HG03520 (cell line): ENCODE measurements at regions not wholly inside any gene's neighbourhood (a gene's known extent, or its start where the extent isn't known, plus 50 kb on each side); places are given as distances from the start of the nearest gene placed in this dataset.

Source experiments
- ATAC-seq: cut with Tn5 transposase; IDR thresholded peaks from one replicate; pipeline ENCODE4 v1.9.1; 2021; ENCODE audit warnings: mild to moderate bottlenecking, moderate library complexity; ENCODE audit not compliant: unreplicated experiment

GRCh38 chr4:89604951-89605350 lies 232.0 kb downstream of the SNCA start:
- no peak for ATAC-seq

- no peak for ATAC-seq
Observed at GRCh38 chr4:89599026-89599425, 237.9 kb downstream of the SNCA start.

- ATAC-seq: no peak
Observed at GRCh38 chr4:89598602-89599001, 238.4 kb downstream of the SNCA start.

GRCh38 chr4:89595125-89595789 lies 241.7 kb downstream of the SNCA start:
- ATAC-seq: no peak

- ATAC-seq: no peak
Observed at GRCh38 chr4:89590128-89590527, 246.8 kb downstream of the SNCA start.

GRCh38 chr4:89588421-89588820 lies 248.5 kb downstream of the SNCA start:
- ATAC-seq: no peak

- no peak for ATAC-seq
Observed at GRCh38 chr4:89587364-89587763, 249.6 kb downstream of the SNCA start.

- no peak for ATAC-seq
Observed at GRCh38 chr4:89586864-89587263, 250.1 kb downstream of the SNCA start.

GRCh38 chr4:89586318-89586717 lies 250.6 kb downstream of the SNCA start:
- no peak for ATAC-seq

GRCh38 chr4:89582756-89583505 lies 254.0 kb downstream of the SNCA start:
- no peak for ATAC-seq

- ATAC-seq: no peak
Observed at GRCh38 chr4:89579771-89580170, 257.2 kb downstream of the SNCA start.

GRCh38 chr4:89576246-89576645 lies 260.7 kb downstream of the SNCA start:
- ATAC-seq: no peak

- no peak for ATAC-seq
Observed at GRCh38 chr4:89575840-89576239, 261.1 kb downstream of the SNCA start.

GRCh38 chr4:89574176-89574575 lies 262.8 kb downstream of the SNCA start:
- no peak for ATAC-seq

- no peak for ATAC-seq
Observed at GRCh38 chr4:89573656-89574055, 263.3 kb downstream of the SNCA start.

GRCh38 chr4:89572224-89572858 lies 264.6 kb downstream of the SNCA start:
- no peak for ATAC-seq

- ATAC-seq: no peak
Observed at GRCh38 chr4:89570931-89571330, 263.3 kb upstream of the GPRIN3 start.

GRCh38 chr4:89567936-89568335 lies 260.3 kb upstream of the GPRIN3 start:
- ATAC-seq: no peak

GRCh38 chr4:89563431-89563830 lies 255.8 kb upstream of the GPRIN3 start:
- ATAC-seq: peak; percentile 87

- no peak for ATAC-seq
Observed at GRCh38 chr4:89562746-89563145, 255.1 kb upstream of the GPRIN3 start.

GRCh38 chr4:89561048-89561447 lies 253.4 kb upstream of the GPRIN3 start:
- no peak for ATAC-seq

- ATAC-seq: no peak
Observed at GRCh38 chr4:89558147-89558546, 250.5 kb upstream of the GPRIN3 start.
